GM10248 (cell line): ENCODE measurements at regions not wholly inside any gene's neighbourhood (a gene's known extent, or its start where the extent isn't known, plus 50 kb on each side); places are given as distances from the start of the nearest gene placed in this dataset.

Source experiments
- CTCF ChIA-PET: fragments of 300-600 bp; sonication (Branson Sonifier 250); formaldehyde crosslinking; extraction: SDS; loops from one replicate; lab custom pipeline; 2021; ENCODE audit warnings: antibody characterized with exemption; lab: Yijun Ruan, JAX
- POLR2A ChIA-PET: fragments of 350-650 bp; sonication (Branson Sonifier 250); formaldehyde crosslinking; extraction: SDS; loops from one replicate; lab custom pipeline; 2020; ENCODE audit warnings: antibody characterized with exemption; lab: Yijun Ruan, JAX
- DNase-seq: peaks from one replicate; pipeline ENCODE4 v3.0.0; 2012; ENCODE audit errors: extremely low spot score
- TF ChIP-seq, protein P1 (sequence below): IDR thresholded peaks from 2 replicates; pipeline ENCODE4 v1.5.1; 2012; ENCODE audit warnings: mild to moderate bottlenecking, low read depth; ENCODE audit errors: extremely low read depth, missing control alignments, control extremely low read depth

DNA sequence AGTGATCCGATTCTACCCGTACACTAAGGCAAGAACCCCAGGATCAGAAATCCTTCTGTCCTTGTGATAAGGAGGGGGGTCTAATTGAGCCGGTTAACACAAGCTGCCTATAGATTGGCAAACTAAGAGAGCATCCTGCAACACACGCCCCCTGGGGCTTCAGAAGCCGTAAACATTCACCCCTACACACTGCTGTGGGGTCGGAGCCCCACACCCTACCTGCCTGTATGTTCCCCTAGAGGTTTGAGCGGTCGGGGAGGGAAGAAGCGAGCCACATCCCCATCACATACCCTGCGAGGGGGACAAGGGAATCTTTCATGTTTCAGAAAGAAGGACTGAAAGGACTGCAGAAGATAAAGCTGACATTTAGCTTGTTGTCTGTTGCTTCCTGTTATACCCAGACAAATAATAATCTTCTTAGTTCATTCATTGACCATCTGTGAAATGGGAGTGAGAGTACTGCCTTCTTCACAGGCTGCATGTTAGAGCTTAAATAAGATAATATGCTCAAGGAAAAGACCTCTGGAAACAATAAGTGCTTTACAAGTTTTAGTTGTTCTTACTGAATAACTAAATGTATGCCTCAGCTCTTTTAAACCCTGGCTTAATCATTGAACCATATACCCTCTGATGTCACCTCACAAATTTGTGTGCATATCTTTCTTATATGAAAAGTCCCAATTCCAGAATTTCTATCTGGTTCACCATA lies 74.2 kb upstream of the RNF217 start:
- DNase-seq, result no peak
- ChIA-PET POLR2A (no interaction called here), CTCF (interaction anchor here (1.2 kb wide), 1 partner anchor 13 kb away, joined by 3 read pairs; no protein-coding TSS in a partner anchor)
- TF ChIP-seq, protein P1, sequence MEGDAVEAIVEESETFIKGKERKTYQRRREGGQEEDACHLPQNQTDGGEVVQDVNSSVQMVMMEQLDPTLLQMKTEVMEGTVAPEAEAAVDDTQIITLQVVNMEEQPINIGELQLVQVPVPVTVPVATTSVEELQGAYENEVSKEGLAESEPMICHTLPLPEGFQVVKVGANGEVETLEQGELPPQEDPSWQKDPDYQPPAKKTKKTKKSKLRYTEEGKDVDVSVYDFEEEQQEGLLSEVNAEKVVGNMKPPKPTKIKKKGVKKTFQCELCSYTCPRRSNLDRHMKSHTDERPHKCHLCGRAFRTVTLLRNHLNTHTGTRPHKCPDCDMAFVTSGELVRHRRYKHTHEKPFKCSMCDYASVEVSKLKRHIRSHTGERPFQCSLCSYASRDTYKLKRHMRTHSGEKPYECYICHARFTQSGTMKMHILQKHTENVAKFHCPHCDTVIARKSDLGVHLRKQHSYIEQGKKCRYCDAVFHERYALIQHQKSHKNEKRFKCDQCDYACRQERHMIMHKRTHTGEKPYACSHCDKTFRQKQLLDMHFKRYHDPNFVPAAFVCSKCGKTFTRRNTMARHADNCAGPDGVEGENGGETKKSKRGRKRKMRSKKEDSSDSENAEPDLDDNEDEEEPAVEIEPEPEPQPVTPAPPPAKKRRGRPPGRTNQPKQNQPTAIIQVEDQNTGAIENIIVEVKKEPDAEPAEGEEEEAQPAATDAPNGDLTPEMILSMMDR, result no peak

DNA sequence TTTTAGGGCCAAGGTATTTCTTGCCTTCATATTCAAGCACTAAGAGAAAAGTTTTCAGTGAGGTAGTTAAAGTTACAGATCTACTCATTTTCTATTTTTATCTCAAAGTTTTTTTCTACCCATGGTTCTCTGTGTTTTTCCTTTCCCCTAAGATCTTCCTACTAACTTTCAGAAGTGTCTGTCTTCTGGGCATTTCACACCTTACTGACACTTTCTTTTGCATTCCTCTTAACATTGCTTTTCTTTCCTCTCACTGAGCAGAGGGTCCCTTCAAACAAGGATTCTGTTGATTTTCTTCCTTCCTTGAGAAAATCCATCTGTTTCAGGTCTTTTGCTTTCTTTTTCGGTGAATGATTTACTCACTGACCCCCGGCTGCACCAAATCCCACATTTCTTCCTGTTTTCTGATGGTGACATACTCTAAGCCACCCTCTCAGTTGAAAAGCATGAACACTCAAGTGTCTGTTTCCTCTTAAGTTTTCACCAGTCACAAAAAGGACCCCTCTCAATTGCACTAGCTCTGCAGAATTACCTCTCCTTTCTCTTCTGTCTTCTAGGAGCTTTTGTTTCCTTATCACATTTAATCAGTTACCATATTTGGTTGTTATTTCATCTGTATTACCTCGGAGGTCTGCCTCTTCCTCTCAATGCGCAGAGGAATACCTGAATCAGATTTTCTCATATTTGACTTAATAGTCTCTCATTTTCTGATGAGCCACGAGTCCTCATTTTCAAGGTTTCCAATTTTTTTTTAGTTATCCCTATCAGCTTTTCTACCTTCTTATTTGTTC lies 73.5 kb upstream of the RNF217 start:
- CTCF ChIA-PET, result interaction anchor here (1.2 to 1.4 kb wide), 3 partner anchors 11 to 1079 kb away, joined by 3 to 4 read pairs (median 3); no protein-coding TSS in a partner anchor
- TF ChIP-seq, protein P1, result no peak
- no peak for DNase-seq
- POLR2A ChIA-PET, result no interaction called here

DNA sequence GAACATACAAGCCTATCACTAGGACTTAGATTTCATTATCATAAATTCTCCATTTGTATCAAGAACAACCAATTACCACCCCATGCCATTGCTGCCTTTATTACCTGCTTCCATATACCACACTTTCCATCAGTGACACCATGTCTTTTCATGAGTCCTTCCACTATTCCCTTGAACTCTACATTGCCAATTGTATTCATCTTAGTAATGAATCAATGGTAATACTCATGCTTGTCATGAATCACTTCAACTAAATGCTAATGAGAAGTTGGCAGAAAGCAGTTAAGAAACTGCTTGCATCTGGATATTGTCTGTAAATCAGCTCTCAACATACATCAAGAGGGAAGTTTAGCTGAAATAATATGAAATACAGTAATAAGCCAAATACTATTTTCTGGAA lies 61.2 kb upstream of the RNF217 start:
- TF ChIP-seq, protein P1, result no peak
- no peak for DNase-seq
- ChIA-PET POLR2A (no interaction called here), CTCF (no interaction called here)

DNA sequence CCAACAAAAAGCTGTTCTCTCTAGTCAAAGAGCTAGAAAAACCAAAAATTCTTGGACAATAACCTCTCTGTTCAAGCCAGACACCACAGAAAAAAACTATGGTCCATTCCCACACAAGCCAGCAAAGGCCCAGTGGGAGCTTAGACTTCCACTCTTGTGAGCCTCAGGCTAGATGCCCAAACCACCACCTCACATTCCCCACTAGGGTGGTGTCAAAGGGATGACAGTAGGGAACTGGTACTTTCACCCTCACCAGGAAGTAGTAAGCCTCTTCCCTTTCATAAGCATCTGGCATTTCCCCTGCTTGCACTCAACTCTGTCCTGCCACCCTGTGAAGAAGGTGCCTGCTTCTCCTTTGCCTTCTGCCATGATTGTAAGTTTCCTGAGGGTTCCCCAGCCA lies 58.4 kb upstream of the RNF217 start:
- CTCF ChIA-PET, result no interaction called here
- POLR2A ChIA-PET, result no interaction called here
- DNase-seq, result no peak

DNA sequence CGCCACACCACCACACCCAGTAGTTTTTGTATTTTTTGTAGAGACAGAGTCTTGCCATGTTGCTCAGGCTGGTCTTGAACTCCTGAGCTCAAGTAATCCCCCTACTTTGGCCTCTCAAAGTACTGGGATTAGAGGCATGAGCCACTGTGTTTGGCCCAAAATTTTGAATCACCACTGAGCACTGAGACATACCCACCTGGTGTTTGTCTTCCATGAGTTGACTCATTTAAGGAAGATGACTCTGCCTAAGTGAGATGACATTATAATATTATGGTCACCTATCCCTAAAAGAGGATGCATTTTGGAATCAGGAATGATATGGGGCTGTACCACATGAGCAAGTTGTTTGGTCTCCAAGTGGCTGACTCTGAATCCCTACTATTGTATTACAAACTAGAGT lies 54.6 kb upstream of the RNF217 start:
- no peak for DNase-seq
- ChIA-PET CTCF (no interaction called here), POLR2A (no interaction called here)
- TF ChIP-seq, protein P1, result no peak

More for the DNA sequence above, 58.4 kb upstream of the RNF217 start:
- TF ChIP-seq, protein P1, result peak; percentile 0
